HG02678 (cell line): ENCODE measurements at regions not wholly inside any gene's neighbourhood (a gene's known extent, or its start where the extent isn't known, plus 50 kb on each side); places are given as distances from the start of the nearest gene placed in this dataset.

Source experiments
- ATAC-seq: cut with Tn5 transposase; IDR thresholded peaks from one replicate; pipeline ENCODE4 v1.9.1; 2021; ENCODE audit warnings: mild to moderate bottlenecking, moderate library complexity; ENCODE audit not compliant: unreplicated experiment

GRCh38 chr7:30212701-30213111, 71.7 kb upstream of the ZNRF2 start:
- no peak for ATAC-seq

GRCh38 chr7:30213637-30214036, 70.8 kb upstream of the ZNRF2 start:
- no peak for ATAC-seq

DNA sequence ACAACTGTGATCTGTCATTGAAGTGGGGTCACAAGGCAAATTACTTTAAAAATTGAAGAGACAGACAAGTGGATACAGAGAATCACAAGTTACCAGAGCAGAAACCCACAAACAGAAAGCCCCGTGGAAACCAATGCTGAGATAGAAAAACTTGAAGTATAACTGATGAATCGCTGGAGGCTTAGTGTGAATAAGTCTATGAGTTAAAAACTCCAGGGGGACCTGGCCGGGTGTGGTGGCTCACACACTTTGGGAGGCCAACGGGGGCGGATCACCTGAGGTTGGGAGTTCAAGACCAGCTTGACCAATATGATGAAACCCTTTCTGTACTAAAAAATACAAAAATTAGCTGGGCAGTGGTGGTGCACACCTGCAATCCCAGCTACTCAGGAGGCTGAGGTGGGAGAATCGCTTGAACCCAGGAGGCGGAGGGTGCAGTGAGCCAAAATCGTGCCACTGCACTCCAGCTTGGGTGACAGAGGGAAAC, 69.7 kb upstream of the ZNRF2 start:
- ATAC-seq, result no peak

- ATAC-seq, result no peak
These were observed 62.6 kb upstream of the ZNRF2 start for GRCh38 chr7:30221764-30222163.

DNA sequence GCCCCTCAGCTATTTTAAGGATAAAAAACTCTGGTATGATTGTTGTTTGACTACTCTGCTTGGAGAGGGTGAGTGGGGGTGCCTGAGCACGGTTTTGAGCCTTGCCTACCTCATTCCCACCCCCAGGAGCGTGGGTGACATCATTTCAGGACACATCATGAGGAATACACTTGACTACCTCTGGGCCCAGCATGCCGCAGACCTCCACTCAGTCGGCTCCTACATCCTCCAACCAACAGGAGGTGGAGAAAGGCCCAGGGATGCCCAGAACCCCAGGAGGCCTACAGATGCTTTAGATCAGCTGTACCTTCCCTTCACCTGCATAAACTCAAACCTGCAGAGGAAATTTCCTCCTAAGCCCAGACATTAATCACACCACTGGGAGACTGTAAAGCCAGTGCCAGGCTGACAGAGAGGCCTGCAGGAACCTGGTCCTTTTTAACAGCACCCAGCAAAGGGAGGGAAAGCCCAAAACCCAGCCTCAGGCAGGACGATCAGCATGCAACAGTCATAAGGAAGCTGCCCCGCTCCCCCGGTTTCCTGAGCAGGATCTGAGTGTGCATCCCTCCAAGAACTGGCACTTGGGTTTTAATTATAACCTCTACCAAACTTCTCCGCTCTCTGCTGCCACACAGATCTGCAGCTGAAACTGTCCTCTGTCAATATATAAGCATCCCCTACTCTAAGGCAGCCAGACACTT, 61.7 kb upstream of the ZNRF2 start:
- no peak for ATAC-seq

GRCh38 chr7:30223896-30224295, 60.5 kb upstream of the ZNRF2 start:
- no peak for ATAC-seq

DNA sequence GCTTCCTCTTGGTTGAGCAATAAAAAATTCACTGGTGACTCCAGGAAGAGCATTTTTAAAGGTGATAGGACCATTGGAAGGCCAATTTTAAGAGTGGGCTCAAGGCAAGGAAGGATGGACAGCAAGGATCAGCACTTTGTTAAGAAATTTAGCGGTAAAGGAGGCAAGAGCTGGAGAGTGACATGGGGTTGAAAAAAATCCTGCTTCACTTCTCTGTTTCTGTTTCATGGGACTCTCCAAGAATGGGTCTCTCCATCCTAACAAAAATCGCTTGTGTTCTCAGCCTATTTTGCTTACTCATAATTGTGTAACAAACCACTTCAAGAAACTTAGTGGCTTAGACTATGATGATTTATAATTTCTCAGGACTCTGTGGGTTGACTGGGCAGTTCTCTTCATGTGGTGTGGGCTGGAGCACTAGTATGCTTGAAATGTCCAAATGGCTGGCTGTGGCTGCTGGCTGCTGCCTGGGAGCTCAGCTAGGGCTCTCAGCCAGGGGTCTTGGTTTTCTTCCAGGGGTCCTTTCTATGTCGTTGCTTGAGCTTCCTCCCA, 59.8 kb upstream of the ZNRF2 start:
- ATAC-seq, result peak; percentile 38

- ATAC-seq, result peak; percentile 81
These were observed 58.4 kb upstream of the ZNRF2 start for GRCh38 chr7:30225863-30226613.

DNA sequence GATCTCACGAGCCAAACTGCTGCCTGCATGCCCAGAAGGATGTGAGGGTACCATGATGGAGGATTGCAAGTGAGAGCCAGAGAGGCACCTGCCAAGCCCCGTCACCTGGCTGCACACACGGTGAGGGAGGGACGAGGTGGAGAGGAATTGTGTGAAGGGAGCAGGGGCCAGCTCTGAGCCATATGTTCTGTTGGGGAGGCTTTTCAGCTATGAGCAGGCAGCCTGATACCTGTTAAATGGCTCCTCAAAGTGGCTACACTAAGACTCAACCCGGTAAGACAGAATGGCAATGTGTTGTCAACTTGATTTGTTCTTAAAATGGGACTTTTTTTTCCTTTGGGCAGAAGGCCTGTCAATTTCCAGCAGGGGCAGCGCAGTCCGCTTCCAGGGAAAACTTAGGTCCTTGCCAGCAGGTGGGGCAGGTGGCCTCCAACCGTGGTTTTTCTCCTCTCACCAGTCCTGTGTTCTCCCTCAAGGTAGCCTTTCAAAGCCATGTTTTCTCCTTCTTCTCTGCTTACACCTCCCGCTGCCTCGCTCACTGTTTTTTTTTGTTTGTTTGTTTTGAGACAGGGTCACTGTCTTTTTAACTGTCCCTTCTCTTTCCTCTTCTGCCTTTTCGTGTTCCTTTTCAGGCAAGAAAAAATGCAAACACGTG, 57.7 kb upstream of the ZNRF2 start:
- no peak for ATAC-seq

- ATAC-seq, result no peak
These were observed 53.1 kb upstream of the ZNRF2 start for GRCh38 chr7:30231271-30231670.

- no peak for ATAC-seq
These were observed 52.0 kb upstream of the ZNRF2 start for GRCh38 chr7:30232391-30232790.
